ENCODE measurements at regions not wholly inside any gene's neighbourhood (a gene's known extent, or its start where the extent isn't known, plus 50 kb on each side); places are given as distances from the start of the nearest gene placed in this dataset.

- TF ChIP-seq, protein P1, sequence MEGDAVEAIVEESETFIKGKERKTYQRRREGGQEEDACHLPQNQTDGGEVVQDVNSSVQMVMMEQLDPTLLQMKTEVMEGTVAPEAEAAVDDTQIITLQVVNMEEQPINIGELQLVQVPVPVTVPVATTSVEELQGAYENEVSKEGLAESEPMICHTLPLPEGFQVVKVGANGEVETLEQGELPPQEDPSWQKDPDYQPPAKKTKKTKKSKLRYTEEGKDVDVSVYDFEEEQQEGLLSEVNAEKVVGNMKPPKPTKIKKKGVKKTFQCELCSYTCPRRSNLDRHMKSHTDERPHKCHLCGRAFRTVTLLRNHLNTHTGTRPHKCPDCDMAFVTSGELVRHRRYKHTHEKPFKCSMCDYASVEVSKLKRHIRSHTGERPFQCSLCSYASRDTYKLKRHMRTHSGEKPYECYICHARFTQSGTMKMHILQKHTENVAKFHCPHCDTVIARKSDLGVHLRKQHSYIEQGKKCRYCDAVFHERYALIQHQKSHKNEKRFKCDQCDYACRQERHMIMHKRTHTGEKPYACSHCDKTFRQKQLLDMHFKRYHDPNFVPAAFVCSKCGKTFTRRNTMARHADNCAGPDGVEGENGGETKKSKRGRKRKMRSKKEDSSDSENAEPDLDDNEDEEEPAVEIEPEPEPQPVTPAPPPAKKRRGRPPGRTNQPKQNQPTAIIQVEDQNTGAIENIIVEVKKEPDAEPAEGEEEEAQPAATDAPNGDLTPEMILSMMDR (IDR thresholded peaks at IDR 0.05) = no peak
- no peak for TF ChIP-seq POLR2A (IDR thresholded peaks at IDR 0.05)
Measured at GRCh38 chr7:117951285-117951684, 78.0 kb upstream of the CTTNBP2 start.
